ENCODE measurements at regions not wholly inside any gene's neighbourhood (a gene's known extent, or its start where the extent isn't known, plus 50 kb on each side); places are given as distances from the start of the nearest gene placed in this dataset.
"Not testable (repeated sequence)": the region's sequence is repeated elsewhere in the genome, so short reads cannot be mapped to it uniquely, and the experiment has no call there.

DNA sequence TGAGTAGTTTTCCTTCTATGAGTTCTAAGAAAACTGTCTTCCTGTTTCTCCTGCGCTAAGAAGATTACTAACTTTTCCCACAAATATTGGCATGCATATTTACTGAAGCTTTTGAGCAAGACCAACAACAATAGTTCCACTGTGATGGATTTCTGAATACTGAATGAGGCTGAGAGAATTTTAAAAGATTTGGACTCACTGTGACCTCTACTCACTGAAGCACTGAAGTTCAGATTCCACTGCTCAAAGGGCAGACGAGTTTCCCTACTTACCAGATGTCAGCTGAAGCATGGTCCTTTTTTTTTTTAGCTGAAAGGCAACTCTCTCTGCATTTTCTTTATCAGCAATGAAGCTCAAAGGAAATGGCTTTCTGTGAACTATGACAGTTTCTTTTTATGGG, 718.5 kb downstream of the RFPL4B start:
- DNase-seq: no peak

- DNase-seq: no peak
Observed at GRCh38 chr6:113067612-113068275, 720.6 kb downstream of the RFPL4B start.

GRCh38 chr6:113068570-113068969, 721.4 kb downstream of the RFPL4B start:
- no peak for DNase-seq

- DNase-seq: not testable (repeated sequence)
Observed at GRCh38 chr6:113070681-113071080, 723.6 kb downstream of the RFPL4B start.

DNA sequence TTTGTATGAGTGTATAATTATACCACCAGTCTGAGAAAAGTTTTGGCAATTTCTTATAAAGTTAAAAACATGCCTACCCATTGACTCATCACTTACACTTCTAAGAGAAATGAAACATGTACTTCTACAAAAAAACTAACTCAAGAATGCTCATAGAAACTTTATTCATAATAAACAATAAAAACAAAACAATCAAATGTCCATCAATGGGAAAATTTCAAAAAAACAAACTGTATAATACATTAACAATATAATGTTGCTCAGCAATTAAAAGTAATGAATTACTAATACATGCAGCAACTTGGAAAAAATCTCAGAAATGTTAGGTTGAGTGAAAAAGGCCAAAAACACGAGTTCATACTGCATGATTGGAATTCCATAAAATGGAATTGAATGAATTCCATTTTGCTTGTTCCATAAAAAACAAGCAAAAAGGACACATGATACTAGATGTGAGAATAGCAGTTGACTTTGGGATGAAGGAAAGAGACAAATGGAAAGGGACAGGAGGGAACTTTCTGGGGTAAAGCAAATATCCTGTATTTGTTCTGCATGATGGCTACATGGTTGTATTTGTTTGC, 726.6 kb downstream of the RFPL4B start:
- DNase-seq: no peak

GRCh38 chr6:113076116-113076515, 729.0 kb downstream of the RFPL4B start:
- no peak for DNase-seq

GRCh38 chr6:113076816-113077215, 729.7 kb downstream of the RFPL4B start:
- no peak for DNase-seq

GRCh38 chr6:113077794-113078193, 730.7 kb downstream of the RFPL4B start:
- DNase-seq: no peak

GRCh38 chr6:113078791-113079190, 731.7 kb downstream of the RFPL4B start:
- DNase-seq: no peak

DNA sequence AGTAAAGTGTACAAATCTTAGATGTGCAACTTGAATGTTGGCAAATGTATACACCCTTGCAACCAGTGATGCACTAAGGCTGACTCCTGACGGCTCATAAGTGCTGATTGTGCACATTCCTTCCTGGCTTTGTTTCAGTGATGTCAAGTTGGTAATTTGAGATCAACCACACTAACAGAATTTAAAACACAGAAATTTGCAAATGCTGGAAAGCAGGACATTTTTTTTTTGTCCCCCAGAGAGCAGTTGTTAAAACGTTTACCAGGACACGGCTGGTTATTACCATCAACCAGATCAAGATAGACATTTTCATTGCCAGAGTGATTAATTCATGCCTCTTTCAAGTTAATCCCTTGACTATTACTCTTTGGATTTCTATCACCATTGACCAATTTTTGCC, 735.6 kb downstream of the RFPL4B start:
- no peak for DNase-seq

DNA sequence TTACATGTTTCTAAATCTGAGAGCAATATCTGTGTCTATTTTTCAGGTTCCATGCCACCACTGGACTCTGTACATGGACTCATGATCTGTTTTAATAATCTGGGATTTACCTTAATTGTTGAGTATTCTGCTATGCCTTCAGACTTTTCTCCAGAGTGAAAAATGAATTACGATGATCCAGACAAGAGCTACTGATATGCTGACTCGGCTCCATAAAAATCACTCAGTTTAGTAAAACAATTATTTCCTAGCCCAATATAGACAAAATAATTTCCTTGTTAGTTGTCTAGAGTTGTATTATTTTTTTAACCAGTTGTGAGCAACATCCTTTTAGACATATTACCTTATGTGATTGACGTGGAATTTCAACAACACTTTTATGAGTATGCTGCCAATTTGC, 736.8 kb downstream of the RFPL4B start:
- DNase-seq: no peak

DNA sequence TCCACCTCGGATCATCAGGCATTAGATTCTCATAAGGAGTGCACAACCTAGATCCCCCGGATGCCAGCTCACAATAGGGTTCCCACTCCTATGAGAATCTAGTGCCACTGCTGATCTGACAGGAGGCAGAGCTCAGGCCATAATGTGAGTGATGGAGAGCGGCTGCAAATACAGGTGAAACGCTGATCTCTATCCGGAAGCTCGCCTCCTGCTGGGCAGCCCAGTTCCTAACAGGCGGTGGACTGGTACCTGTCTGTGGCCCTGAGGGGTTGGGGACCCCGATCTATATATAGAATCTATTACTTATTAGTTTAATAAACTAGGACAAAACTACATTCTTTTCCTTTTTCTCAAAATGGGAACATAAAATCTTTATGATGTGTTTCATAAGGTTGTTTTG, 741.9 kb downstream of the RFPL4B start:
- DNase-seq: no peak

DNA sequence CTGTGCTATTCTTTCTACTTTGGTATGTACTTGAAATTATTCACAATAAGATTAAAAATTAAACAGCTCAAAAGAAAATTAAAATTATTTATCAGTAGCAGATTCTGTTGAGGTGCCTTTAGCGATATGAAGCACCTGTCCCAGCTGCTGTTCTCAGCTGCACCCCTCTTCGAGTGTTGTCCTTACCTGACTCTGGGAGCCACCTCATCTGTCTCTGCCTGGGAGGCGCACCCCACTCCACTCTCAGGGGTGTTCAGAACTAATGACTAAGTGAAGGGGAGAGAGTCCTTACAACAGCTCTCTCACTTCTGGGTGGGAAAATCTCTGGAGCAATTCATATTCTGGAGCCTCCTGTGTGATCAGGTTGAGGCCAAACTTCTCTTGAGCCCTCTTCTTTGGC, 745.7 kb downstream of the RFPL4B start:
- DNase-seq: no peak

DNA sequence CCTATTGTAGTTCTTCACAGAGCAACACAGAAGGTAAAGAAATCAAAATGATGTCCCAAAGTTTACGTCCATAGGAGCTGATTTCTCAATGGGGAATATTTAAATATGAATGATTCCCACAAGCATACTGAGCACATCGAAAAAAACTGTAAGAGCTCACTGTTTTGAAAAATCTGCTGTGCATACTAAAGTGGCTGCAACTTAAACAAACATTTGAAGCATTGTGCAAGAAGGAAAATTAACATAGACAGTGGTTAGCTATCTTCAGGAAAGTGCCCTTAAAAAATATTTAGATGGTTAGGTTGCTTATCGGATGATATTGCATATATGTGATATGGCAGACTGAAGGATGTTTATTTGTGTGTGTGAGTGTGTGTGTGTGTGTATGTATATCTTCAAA, 747.6 kb downstream of the RFPL4B start:
- DNase-seq: no peak

GRCh38 chr6:113095841-113096240, 748.7 kb downstream of the RFPL4B start:
- no peak for DNase-seq

GRCh38 chr6:113102761-113103160, 754.4 kb upstream of the MARCKS start:
- DNase-seq: no peak

GRCh38 chr6:113103634-113104361, 753.3 kb upstream of the MARCKS start:
- DNase-seq: no peak

GRCh38 chr6:113104541-113104940, 752.6 kb upstream of the MARCKS start:
- no peak for DNase-seq

- no peak for DNase-seq
Observed at GRCh38 chr6:113104951-113105350, 752.2 kb upstream of the MARCKS start.

GRCh38 chr6:113110211-113110610, 746.9 kb upstream of the MARCKS start:
- DNase-seq: no peak

DNA sequence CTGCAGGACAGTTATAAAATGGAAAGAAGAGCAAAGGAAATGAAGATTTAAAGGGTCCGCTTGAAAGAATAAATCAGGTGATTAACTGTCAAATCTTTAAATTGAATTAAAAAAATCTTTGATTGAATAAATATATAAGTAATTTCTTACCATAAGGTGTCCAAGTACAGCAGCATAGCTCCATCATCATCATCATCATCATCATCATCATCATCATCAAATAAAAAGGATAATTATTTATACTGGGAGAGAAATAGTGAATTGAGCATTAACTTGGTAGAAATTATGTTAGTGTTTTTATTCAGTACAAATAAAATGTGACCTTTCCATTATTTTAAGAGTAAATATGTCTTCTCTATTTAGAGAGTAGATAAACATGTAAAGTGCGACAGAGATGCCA, 745.6 kb upstream of the MARCKS start:
- no peak for DNase-seq

DNA sequence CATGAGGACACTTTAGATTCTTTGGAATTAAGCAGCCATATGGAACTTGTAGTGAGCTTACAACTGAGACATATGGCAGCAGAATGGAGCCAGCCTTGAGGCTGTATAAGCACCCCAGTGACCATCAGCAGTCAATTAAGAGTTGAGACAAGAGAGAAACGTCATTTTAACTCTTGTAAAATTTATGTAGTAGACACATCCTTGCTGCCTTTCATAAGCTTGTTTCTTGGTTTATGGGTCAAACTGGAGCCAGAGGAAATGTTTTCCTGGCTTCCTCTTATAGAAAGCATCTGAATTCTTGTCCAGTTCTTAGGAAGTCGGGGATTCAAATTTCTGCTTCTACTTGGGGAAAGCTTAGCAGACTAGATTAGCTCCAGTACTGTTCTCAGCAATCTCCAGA, 745.1 kb upstream of the MARCKS start:
- DNase-seq: peak; percentile 85

GRCh38 chr6:113115196-113115595, 741.9 kb upstream of the MARCKS start:
- DNase-seq: no peak

DNA sequence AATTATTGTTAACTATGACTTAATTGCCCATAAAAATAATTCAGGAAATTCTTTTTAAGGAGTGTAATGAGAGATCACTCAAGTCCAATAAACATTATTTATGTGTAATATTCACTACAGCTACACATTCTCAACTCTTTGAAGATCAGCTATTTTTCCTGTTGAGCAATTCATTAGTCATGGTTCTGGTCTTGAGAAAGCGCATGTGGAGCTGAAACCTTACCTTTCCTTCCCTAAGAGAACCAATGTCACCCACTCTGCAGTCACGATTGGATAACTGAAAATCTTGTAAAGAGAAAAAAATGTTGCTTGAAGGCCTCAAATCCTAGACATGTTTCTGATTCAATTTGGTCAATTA, 736.9 kb upstream of the MARCKS start:
- no peak for DNase-seq

Measured in DMS 273 treated with DMSO at 0.1 percent for 48 hours (cell line).